Trophoblast cell (in vitro differentiated cells and primary cell): ENCODE measurements at regions not wholly inside any gene's neighbourhood (a gene's known extent, or its start where the extent isn't known, plus 50 kb on each side); places are given as distances from the start of the nearest gene placed in this dataset.

Experiments
- DNase-seq, 2 donors: peaks; one replicate each; pipeline ENCODE4 v3.0.0-alpha.2; 2016
- H2AFZ ChIP-seq: 2 replicates; pipeline ENCODE4 v1.6.1; 2013; ENCODE audit warnings: low read length, moderate library complexity, mild to moderate bottlenecking; ENCODE audit not compliant: insufficient read depth, poor library complexity
- H2AK5ac ChIP-seq: 2 replicates; pipeline ENCODE4 v1.6.1; 2013; ENCODE audit warnings: mild to moderate bottlenecking, low read length
- H2BK120ac ChIP-seq: 2 replicates; pipeline ENCODE4 v1.6.1; 2013; ENCODE audit warnings: low read length, mild to moderate bottlenecking, moderate library complexity; ENCODE audit not compliant: insufficient read depth, poor library complexity
- H2BK12ac ChIP-seq: 2 replicates; pipeline ENCODE4 v1.6.1; 2013; ENCODE audit warnings: mild to moderate bottlenecking, low read length, moderate library complexity
- H2BK5ac ChIP-seq: 2 replicates; pipeline ENCODE4 v1.6.1; 2013; ENCODE audit warnings: low read length, low read depth, moderate library complexity, mild to moderate bottlenecking; ENCODE audit not compliant: poor library complexity
- H3K14ac ChIP-seq: 2 replicates; pipeline ENCODE4 v1.6.1; 2013; ENCODE audit warnings: mild to moderate bottlenecking, low read length
- H3K18ac ChIP-seq: 2 replicates; pipeline ENCODE4 v1.6.1; 2013; ENCODE audit warnings: mild to moderate bottlenecking, low read length
- H3K23ac ChIP-seq: 2 replicates; pipeline ENCODE4 v1.6.1; 2013; ENCODE audit warnings: low read length
- H3K27ac ChIP-seq: 2 replicates; pipeline ENCODE4 v1.5.1; 2013; ENCODE audit warnings: low read depth, mild to moderate bottlenecking, inconsistent platforms, low read length, moderate library complexity
- H3K27me3 ChIP-seq: 2 replicates; pipeline ENCODE4 v1.6.1; 2013; ENCODE audit warnings: inconsistent platforms, mild to moderate bottlenecking, low read length, moderate library complexity; ENCODE audit not compliant: insufficient read depth
- H3K36me3 ChIP-seq, 2 experiments: 1 replicate in 1 of 2; 2 replicates in 1 of 2; pipeline ENCODE4 v1.6.1; 2013; ENCODE audit warnings: low read length in 2 of 2, mild to moderate bottlenecking in 2 of 2, moderate library complexity in 1 of 2; ENCODE audit not compliant: insufficient read depth in 2 of 2, control insufficient read depth in 1 of 2
- H3K4ac ChIP-seq: 2 replicates; pipeline ENCODE4 v1.6.1; 2013; ENCODE audit warnings: low read depth, mild to moderate bottlenecking, low read length, moderate library complexity
- H3K4me1 ChIP-seq, 2 experiments: 1 replicate in 1 of 2; 2 replicates in 1 of 2; pipeline ENCODE4 v1.6.1; 2013; ENCODE audit warnings: low read length in 2 of 2, mild to moderate bottlenecking in 2 of 2, moderate library complexity in 1 of 2; ENCODE audit not compliant: insufficient read depth in 2 of 2, control insufficient read depth in 1 of 2
- H3K4me2 ChIP-seq: 2 replicates; pipeline ENCODE4 v1.6.1; 2013; ENCODE audit warnings: inconsistent platforms, mild to moderate bottlenecking, low read length, moderate library complexity
- H3K4me3 ChIP-seq: 2 replicates; pipeline ENCODE4 v1.5.1; 2013; ENCODE audit warnings: mild to moderate bottlenecking, low read depth, low read length, inconsistent platforms
- H3K79me1 ChIP-seq: one replicate; pipeline ENCODE4 v1.6.1; 2013; ENCODE audit warnings: low read length
- H3K79me2 ChIP-seq: 2 replicates; pipeline ENCODE4 v1.6.1; 2013; ENCODE audit warnings: low read length, mild to moderate bottlenecking; ENCODE audit not compliant: control insufficient read depth, insufficient read depth, poor library complexity
- H3K9ac ChIP-seq: 2 replicates; pipeline ENCODE4 v1.6.1; 2013; ENCODE audit warnings: mild to moderate bottlenecking, low read length
- H3K9me3 ChIP-seq: 2 replicates; pipeline ENCODE4 v1.6.1; 2013; ENCODE audit warnings: low read depth, mild to moderate bottlenecking, control low read depth, inconsistent platforms, low read length; ENCODE audit not compliant: insufficient read depth
- H4K12ac ChIP-seq: 2 replicates; pipeline ENCODE4 v1.6.1; 2013; ENCODE audit warnings: low read depth, mild to moderate bottlenecking, low read length, moderate library complexity
- H4K8ac ChIP-seq: 2 replicates; pipeline ENCODE4 v1.6.1; 2013; ENCODE audit warnings: low read depth, mild to moderate bottlenecking, low read length, moderate library complexity
- H4K91ac ChIP-seq: one replicate; pipeline ENCODE4 v1.6.1; 2013; ENCODE audit warnings: low read depth, mild to moderate bottlenecking, low read length, moderate library complexity
- WGBS: extraction: QIAGEN DNeasy Blood & Tissue Kit; methylation state at CpG from one replicate; pipeline ENCODE4 v1.1.7; 2013; ENCODE audit warnings: missing lambda C conversion rate; ENCODE audit not compliant: insufficient read length, insufficient coverage; ENCODE audit errors: extremely low coverage; 5-methylcytosine and 5-hydroxymethylcytosine counted together

DNA sequence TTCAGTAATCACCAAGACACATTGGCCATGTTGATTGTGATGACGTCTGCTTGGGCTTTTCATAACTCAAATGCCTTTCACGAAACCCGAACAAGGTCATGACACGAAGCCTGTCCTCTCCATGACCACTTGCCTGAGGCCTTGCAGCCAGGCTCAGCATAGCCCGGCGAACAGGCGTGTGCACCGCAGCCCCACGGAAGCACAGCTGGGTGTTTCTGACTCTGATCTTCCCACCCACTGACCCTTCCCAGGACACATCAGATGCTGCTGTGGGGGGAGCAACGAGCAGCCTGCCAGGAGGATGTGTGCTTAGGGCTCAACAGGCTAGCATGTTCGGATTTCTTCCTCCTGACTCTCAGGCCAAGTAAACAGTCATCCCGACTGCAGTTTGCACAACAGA is 369.4 kb upstream of the SALL3 start:
- no peak overlapping the region for H2BK120ac ChIP-seq
- no peak overlapping the region for H2AK5ac ChIP-seq
- H2BK5ac ChIP-seq, result no peak overlapping the region
- no peak overlapping the region for H3K27ac ChIP-seq
- no peak overlapping the region for H3K4me3 ChIP-seq
- peaks cover 14% of the 10 kb centered on the region for H3K9me3 ChIP-seq
- H3K4me1 ChIP-seq, result no peaks in the 10 kb centered on the region
- no peak for DNase-seq
- no peaks in the 10 kb centered on the region for H3K27me3 ChIP-seq
- H4K91ac ChIP-seq, result no peak overlapping the region
- H3K36me3 ChIP-seq, result no peaks in the 10 kb centered on the region
- no peak overlapping the region for H3K4me2 ChIP-seq
- no peak overlapping the region for H3K9ac ChIP-seq
- no peak overlapping the region for H4K8ac ChIP-seq
- H4K12ac ChIP-seq, result no peak overlapping the region
- no peak overlapping the region for H3K18ac ChIP-seq
- no peaks in the 10 kb centered on the region for H3K79me1 ChIP-seq
- WGBS, result no CpG with 5 or more reads among the region's 12 CpGs
- no peak overlapping the region for H3K14ac ChIP-seq
- no peak overlapping the region for H3K23ac ChIP-seq
- H3K79me2 ChIP-seq, result no peaks in the 10 kb centered on the region
- H2BK12ac ChIP-seq, result no peak overlapping the region
- H2AFZ ChIP-seq, result no peak overlapping the region
- H3K4ac ChIP-seq, result no peak overlapping the region

DNA sequence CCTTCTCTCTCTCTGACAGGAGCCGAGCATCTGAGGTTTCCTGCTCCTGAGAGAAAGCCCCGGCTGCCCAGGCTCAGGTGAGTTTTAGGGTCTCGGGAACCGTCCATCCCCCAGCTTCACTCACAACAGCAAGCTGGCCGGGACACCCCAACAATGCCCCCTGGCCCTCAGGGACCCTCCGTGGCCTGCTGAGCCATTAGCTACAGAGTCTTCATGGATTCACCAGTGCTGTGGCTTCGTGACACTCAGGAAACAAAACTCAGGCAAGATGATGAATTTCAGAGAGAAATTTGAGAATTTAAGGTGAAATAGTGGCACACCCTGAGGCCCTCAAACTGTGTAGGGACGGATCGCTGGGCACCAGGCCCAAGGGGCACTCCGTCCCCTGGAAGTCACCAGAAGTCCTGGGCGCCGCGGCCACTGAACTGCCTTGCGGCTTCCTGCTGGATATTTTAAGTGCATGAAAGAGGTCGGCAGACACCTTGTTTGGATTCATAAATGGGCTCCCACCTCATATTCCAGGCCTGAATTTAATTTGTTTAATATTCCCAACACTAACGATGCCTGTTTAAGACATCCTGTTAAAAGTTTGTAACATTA is 368.3 kb upstream of the SALL3 start:
- no peak overlapping the region for H2AFZ ChIP-seq
- H3K4ac ChIP-seq, result no peak overlapping the region
- no peaks in the 10 kb centered on the region for H3K4me1 ChIP-seq
- no peak overlapping the region for H3K4me2 ChIP-seq
- no peak overlapping the region for H2AK5ac ChIP-seq
- H3K27me3 ChIP-seq, result no peaks in the 10 kb centered on the region
- H3K9me3 ChIP-seq, result peaks cover 8% of the 10 kb centered on the region
- H3K36me3 ChIP-seq, result no peaks in the 10 kb centered on the region
- no peak for DNase-seq
- no peak overlapping the region for H4K12ac ChIP-seq
- no peaks in the 10 kb centered on the region for H3K79me2 ChIP-seq
- no peak overlapping the region for H3K27ac ChIP-seq
- H4K91ac ChIP-seq, result no peak overlapping the region
- no peak overlapping the region for H3K4me3 ChIP-seq
- no peak overlapping the region for H2BK5ac ChIP-seq
- H3K14ac ChIP-seq, result no peak overlapping the region
- no peak overlapping the region for H2BK12ac ChIP-seq
- no peak overlapping the region for H3K18ac ChIP-seq
- H3K79me1 ChIP-seq, result no peaks in the 10 kb centered on the region
- no peak overlapping the region for H2BK120ac ChIP-seq
- no peak overlapping the region for H3K23ac ChIP-seq
- no peak overlapping the region for H3K9ac ChIP-seq
- no peak overlapping the region for H4K8ac ChIP-seq
- WGBS, result no CpG with 5 or more reads among the region's 16 CpGs

DNA sequence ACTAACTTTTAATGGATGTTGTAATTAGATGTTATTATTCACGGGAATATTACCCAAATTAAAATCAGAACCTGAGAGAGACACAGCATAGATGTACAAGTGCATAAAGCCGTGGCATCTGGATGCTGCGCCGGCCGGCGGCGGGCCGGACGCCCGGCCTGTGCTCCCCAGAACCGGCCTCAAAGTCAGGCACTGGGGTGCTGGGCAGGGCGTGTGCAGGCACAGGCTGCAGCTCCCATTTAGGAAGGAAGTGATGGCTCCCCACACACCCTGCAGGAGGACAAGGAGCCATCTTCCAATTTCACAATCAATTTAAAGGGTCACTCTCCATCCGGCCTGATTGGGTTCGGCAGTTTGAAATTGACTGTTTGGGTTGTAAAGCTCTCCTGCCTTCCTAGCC is 367.7 kb upstream of the SALL3 start:
- H2BK5ac ChIP-seq, result no peak overlapping the region
- H3K36me3 ChIP-seq, result no peaks in the 10 kb centered on the region
- H4K8ac ChIP-seq, result no peak overlapping the region
- WGBS, result no CpG with 5 or more reads among the region's 14 CpGs
- H3K4me2 ChIP-seq, result no peak overlapping the region
- H3K18ac ChIP-seq, result no peak overlapping the region
- H4K12ac ChIP-seq, result no peak overlapping the region
- H2BK12ac ChIP-seq, result no peak overlapping the region
- H3K27ac ChIP-seq, result no peak overlapping the region
- H3K9me3 ChIP-seq, result peaks cover 3% of the 10 kb centered on the region
- no peak overlapping the region for H3K14ac ChIP-seq
- no peak for DNase-seq
- no peak overlapping the region for H4K91ac ChIP-seq
- H3K23ac ChIP-seq, result no peak overlapping the region
- H3K4ac ChIP-seq, result no peak overlapping the region
- no peak overlapping the region for H3K4me3 ChIP-seq
- H3K79me1 ChIP-seq, result no peaks in the 10 kb centered on the region
- no peaks in the 10 kb centered on the region for H3K4me1 ChIP-seq
- no peak overlapping the region for H2AFZ ChIP-seq
- no peaks in the 10 kb centered on the region for H3K79me2 ChIP-seq
- H3K27me3 ChIP-seq, result no peaks in the 10 kb centered on the region
- no peak overlapping the region for H2BK120ac ChIP-seq
- H3K9ac ChIP-seq, result no peak overlapping the region
- H2AK5ac ChIP-seq, result no peak overlapping the region

DNA sequence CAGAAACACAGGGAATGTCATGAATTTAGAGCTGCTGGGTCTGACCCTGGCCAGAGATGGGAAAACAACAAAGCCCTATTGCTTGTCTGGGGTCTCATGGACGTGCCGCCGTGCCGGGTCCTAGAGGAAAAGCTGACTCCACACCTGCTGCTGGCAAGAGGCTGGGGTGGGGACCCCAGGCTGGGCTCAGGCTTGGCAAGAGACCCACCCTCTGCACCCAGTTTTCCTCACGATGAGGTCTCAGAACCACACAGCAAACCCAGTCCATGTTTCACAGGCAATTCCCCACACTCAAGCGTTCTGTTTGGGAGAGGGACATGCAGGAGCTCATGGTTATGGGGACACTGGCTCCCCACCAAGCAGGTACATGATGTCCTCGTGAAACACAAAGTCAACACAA is 367.3 kb upstream of the SALL3 start:
- no peaks in the 10 kb centered on the region for H3K36me3 ChIP-seq
- peaks cover 2% of the 10 kb centered on the region for H3K9me3 ChIP-seq
- WGBS, result no CpG with 5 or more reads among the region's 7 CpGs
- H3K27me3 ChIP-seq, result no peaks in the 10 kb centered on the region
- H3K79me2 ChIP-seq, result no peaks in the 10 kb centered on the region
- no peak overlapping the region for H2BK120ac ChIP-seq
- H3K18ac ChIP-seq, result no peak overlapping the region
- H3K4me3 ChIP-seq, result no peak overlapping the region
- no peak overlapping the region for H4K91ac ChIP-seq
- DNase-seq, result no peak
- H3K9ac ChIP-seq, result no peak overlapping the region
- no peak overlapping the region for H3K4me2 ChIP-seq
- no peak overlapping the region for H2AK5ac ChIP-seq
- H4K12ac ChIP-seq, result no peak overlapping the region
- H3K27ac ChIP-seq, result no peak overlapping the region
- no peak overlapping the region for H2AFZ ChIP-seq
- no peak overlapping the region for H2BK12ac ChIP-seq
- H4K8ac ChIP-seq, result no peak overlapping the region
- H3K4me1 ChIP-seq, result no peaks in the 10 kb centered on the region
- H3K79me1 ChIP-seq, result no peaks in the 10 kb centered on the region
- H3K23ac ChIP-seq, result no peak overlapping the region
- no peak overlapping the region for H3K4ac ChIP-seq
- H3K14ac ChIP-seq, result no peak overlapping the region
- no peak overlapping the region for H2BK5ac ChIP-seq
